H1 (cell line): ENCODE measurements at regions not wholly inside any gene's neighbourhood (a gene's known extent, or its start where the extent isn't known, plus 50 kb on each side); places are given as distances from the start of the nearest gene placed in this dataset.

Experiments used
- BCL11A ChIP-seq, 2 experiments: IDR thresholded peaks; one replicate each; pipeline ENCODE4 v1.6.1; 2011; ENCODE audit warnings: low read depth in 2 of 2, low read length in 2 of 2, mild to moderate bottlenecking in 2 of 2
- CBX5 ChIP-seq: fragments of 300-800, 300-1000 bp; sonication (generic); IDR thresholded peaks from 2 replicates; pipeline ENCODE4 v1.7.1; 2016; ENCODE audit warnings: antibody characterized with exemption, low read length, low read depth
- CHD7 ChIP-seq: fragments of 300-600 bp; sonication (generic); IDR thresholded peaks from 2 replicates; pipeline ENCODE4 v1.7.1; 2012; ENCODE audit warnings: low read length, moderate library complexity, mild to moderate bottlenecking, inconsistent platforms; ENCODE audit not compliant: insufficient replicate concordance
- EZH2 ChIP-seq: fragments of 200-600 bp; sonication (generic); IDR thresholded peaks from 2 replicates; pipeline ENCODE4 v1.7.1; 2012; ENCODE audit warnings: low read depth, mild to moderate bottlenecking, moderate library complexity, low read length, inconsistent platforms; ENCODE audit not compliant: severe bottlenecking
- GABPA ChIP-seq: IDR thresholded peaks from 2 replicates; pipeline ENCODE4 v1.6.1; 2011; ENCODE audit warnings: mild to moderate bottlenecking, low read length, moderate library complexity, borderline replicate concordance; ENCODE audit not compliant: insufficient read depth
- JUN ChIP-seq: IDR thresholded peaks from 2 replicates; pipeline ENCODE4 v1.6.1; 2011; ENCODE audit warnings: low read depth, mild to moderate bottlenecking, improper control_type of control experiment, low read length
- JUND ChIP-seq: IDR thresholded peaks from 2 replicates; pipeline ENCODE4 v1.6.1; 2011; ENCODE audit warnings: mild to moderate bottlenecking, improper control_type of control experiment, low read length
- RFX5 ChIP-seq: IDR thresholded peaks from 2 replicates; pipeline ENCODE4 v1.6.1; 2011; ENCODE audit warnings: low read depth, low read length, improper control_type of control experiment, borderline replicate concordance
- SP1 ChIP-seq: IDR thresholded peaks from 2 replicates; pipeline ENCODE4 v1.6.1; 2011; ENCODE audit warnings: low read depth, low read length
- SUZ12 ChIP-seq: fragments of 200-600 bp; sonication (generic); IDR thresholded peaks from 2 replicates; pipeline ENCODE4 v1.6.1; 2012; ENCODE audit warnings: mild to moderate bottlenecking, inconsistent platforms, low read length, moderate library complexity, mixed read lengths
- ZNF274 ChIP-seq: IDR thresholded peaks from 2 replicates; pipeline ENCODE4 v1.7.0; 2012; ENCODE audit warnings: low read length, borderline replicate concordance; ENCODE audit errors: extremely low read depth

DNA sequence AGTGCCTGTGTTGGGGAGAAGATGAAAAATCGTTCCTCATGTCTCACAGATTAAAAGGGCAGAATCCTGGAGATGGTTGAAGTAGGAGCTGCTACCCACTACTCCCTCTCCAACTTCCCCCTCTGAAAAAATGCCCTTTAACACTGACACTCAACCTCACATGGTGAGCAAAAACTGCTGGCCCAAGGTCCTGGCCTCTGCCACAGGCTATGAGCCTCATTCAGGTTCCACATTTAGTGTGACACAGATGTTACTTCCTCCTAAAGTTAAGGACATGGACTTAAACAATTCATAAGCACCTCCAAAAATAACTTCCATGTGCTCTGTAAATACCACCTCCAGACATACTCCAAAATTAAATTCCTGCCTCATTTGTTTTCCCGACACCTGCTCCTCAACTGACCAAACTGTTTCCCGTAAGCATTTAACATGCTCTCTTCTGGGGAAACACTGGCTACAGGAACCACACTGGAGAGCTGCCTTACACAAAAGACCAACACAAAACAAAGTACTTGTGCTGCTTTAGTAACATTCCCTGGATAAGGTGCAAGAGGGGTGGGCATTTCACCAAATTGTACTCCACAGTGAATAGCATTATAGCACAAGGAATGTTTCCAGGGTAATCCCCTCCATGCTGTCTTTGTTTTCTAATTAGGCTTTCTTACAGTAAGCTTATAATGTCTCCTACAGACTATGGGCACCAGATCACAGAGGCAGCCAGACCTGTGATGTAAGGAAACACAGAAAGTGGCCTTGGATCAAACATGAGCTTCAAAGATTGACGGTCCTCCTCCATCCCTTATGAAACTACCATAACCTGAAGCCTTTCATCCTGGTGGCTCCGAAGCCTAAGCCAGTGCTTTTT lies 57.0 kb downstream of the PHLDA1 start (continued):
- no peak for TF ChIP-seq CHD7
- TF ChIP-seq ZNF274: no peak
- no peak for TF ChIP-seq RFX5
- TF ChIP-seq EZH2: no peak
- no peak for TF ChIP-seq BCL11A (IDR thresholded peaks at IDR 0.05; ENCODE audit: low read depth in 2 of 2, low read length in 2 of 2)
- TF ChIP-seq SP1: no peak
- no peak for TF ChIP-seq JUND
- no peak for TF ChIP-seq JUN
- no peak for TF ChIP-seq SUZ12
- TF ChIP-seq GABPA: no peak
- TF ChIP-seq CBX5: no peak
